ENCODE measurements at regions not wholly inside any gene's neighbourhood (a gene's known extent, or its start where the extent isn't known, plus 50 kb on each side); places are given as distances from the start of the nearest gene placed in this dataset.

- Histone ChIP-seq H3K36me3 (replicated peaks; ENCODE audit: insufficient read depth, low read length) (no peaks in the 10 kb centered on the region), H4K20me1 (ENCODE audit: insufficient read depth, low read length) (no peaks in the 10 kb centered on the region), H3K9me2 (replicated peaks; ENCODE audit: insufficient read depth, low read length) (no peaks in the 10 kb centered on the region), H3K27ac (ENCODE audit: low read length) (no peak overlapping the region), H3F3A (ENCODE audit: insufficient read depth, low read length) (no peaks in the 10 kb centered on the region), H3K4me2 (ENCODE audit: low read depth, low read length) (no peak overlapping the region), H3K9ac (ENCODE audit: low read length) (no peak overlapping the region), H3K79me2 (ENCODE audit: low read length) (no peaks in the 10 kb centered on the region), H2AFZ (ENCODE audit: low read length) (no peak overlapping the region), H3K4me1 (ENCODE audit: low read length) (no peaks in the 10 kb centered on the region), H3K27me3 (replicated peaks; ENCODE audit: insufficient read depth, low read length) (no peaks in the 10 kb centered on the region), H3K4me3 (ENCODE audit: low read length) (no peak overlapping the region), H3K9me3 (replicated peaks; ENCODE audit: insufficient read depth, low read length) (no peaks in the 10 kb centered on the region)
- TF ChIP-seq EZH2phosphoT487 (IDR thresholded peaks at IDR 0.05; ENCODE audit: low read length), result no peak
- no peak for TF ChIP-seq EZH2 (optimal IDR thresholded peaks at IDR 0.05; ENCODE audit: low read depth, low read length)
- no peak for TF ChIP-seq CTCF (IDR thresholded peaks at IDR 0.05; ENCODE audit: low read length)
- DNase-seq, result peak; percentile 10
Observed at GRCh38 chr5:52725065-52725746, 62.5 kb upstream of the ITGA1 start.

GRCh38 chr5:52725808-52726207, 61.9 kb upstream of the ITGA1 start:
- Histone ChIP-seq H3F3A (ENCODE audit: insufficient read depth, low read length) (no peaks in the 10 kb centered on the region), H3K9me2 (replicated peaks; ENCODE audit: insufficient read depth, low read length) (no peaks in the 10 kb centered on the region), H3K79me2 (ENCODE audit: low read length) (no peaks in the 10 kb centered on the region), H3K4me1 (ENCODE audit: low read length) (no peaks in the 10 kb centered on the region), H2AFZ (ENCODE audit: low read length) (no peak overlapping the region), H3K27ac (ENCODE audit: low read length) (no peak overlapping the region), H3K27me3 (replicated peaks; ENCODE audit: insufficient read depth, low read length) (no peaks in the 10 kb centered on the region), H3K36me3 (replicated peaks; ENCODE audit: insufficient read depth, low read length) (no peaks in the 10 kb centered on the region), H3K9ac (ENCODE audit: low read length) (no peak overlapping the region), H3K9me3 (replicated peaks; ENCODE audit: insufficient read depth, low read length) (no peaks in the 10 kb centered on the region), H4K20me1 (ENCODE audit: insufficient read depth, low read length) (no peaks in the 10 kb centered on the region), H3K4me3 (ENCODE audit: low read length) (no peak overlapping the region), H3K4me2 (ENCODE audit: low read depth, low read length) (no peak overlapping the region)
- DNase-seq, result no peak
- no peak for TF ChIP-seq CTCF (IDR thresholded peaks at IDR 0.05; ENCODE audit: low read length)
- TF ChIP-seq EZH2 (optimal IDR thresholded peaks at IDR 0.05; ENCODE audit: low read depth, low read length), result no peak
- no peak for TF ChIP-seq EZH2phosphoT487 (IDR thresholded peaks at IDR 0.05; ENCODE audit: low read length)

GRCh38 chr5:52727020-52727419, 60.7 kb upstream of the ITGA1 start:
- no peak overlapping the region for H3K4me2 ChIP-seq (ENCODE audit: low read depth, low read length)
- H3K36me3 ChIP-seq (replicated peaks; ENCODE audit: insufficient read depth, low read length), result no peaks in the 10 kb centered on the region
- H4K20me1 ChIP-seq (ENCODE audit: insufficient read depth, low read length), result no peaks in the 10 kb centered on the region
- TF ChIP-seq CTCF (IDR thresholded peaks at IDR 0.05; ENCODE audit: low read length) (no peak), EZH2phosphoT487 (IDR thresholded peaks at IDR 0.05; ENCODE audit: low read length) (no peak), EZH2 (optimal IDR thresholded peaks at IDR 0.05; ENCODE audit: low read depth, low read length) (no peak)
- no peaks in the 10 kb centered on the region for H3K9me3 ChIP-seq (replicated peaks; ENCODE audit: insufficient read depth, low read length)
- no peak overlapping the region for H3K27ac ChIP-seq (ENCODE audit: low read length)
- no peaks in the 10 kb centered on the region for H3K27me3 ChIP-seq (replicated peaks; ENCODE audit: insufficient read depth, low read length)
- no peak for DNase-seq
- no peaks in the 10 kb centered on the region for H3K4me1 ChIP-seq (ENCODE audit: low read length)
- no peaks in the 10 kb centered on the region for H3K79me2 ChIP-seq (ENCODE audit: low read length)
- H3K9ac ChIP-seq (ENCODE audit: low read length), result no peak overlapping the region
- H3F3A ChIP-seq (ENCODE audit: insufficient read depth, low read length), result no peaks in the 10 kb centered on the region
- no peaks in the 10 kb centered on the region for H3K9me2 ChIP-seq (replicated peaks; ENCODE audit: insufficient read depth, low read length)
- no peak overlapping the region for H3K4me3 ChIP-seq (ENCODE audit: low read length)
- no peak overlapping the region for H2AFZ ChIP-seq (ENCODE audit: low read length)
